GM12878 (cell line): ENCODE measurements at regions not wholly inside any gene's neighbourhood (a gene's known extent, or its start where the extent isn't known, plus 50 kb on each side); places are given as distances from the start of the nearest gene placed in this dataset.

Source experiments
- CTCF ChIP-seq, 3 experiments: IDR thresholded peaks in 2 of 3; conservative IDR thresholded peaks in 1 of 3; 2 replicates each; pipeline ENCODE4 v1.5.1; 2011; ENCODE audit warnings: low read depth in 3 of 3, low read length in 3 of 3, mild to moderate bottlenecking in 3 of 3, control low read depth in 2 of 3, moderate library complexity in 2 of 3, inconsistent platforms in 1 of 3, mixed read lengths in 1 of 3; ENCODE audit not compliant: control insufficient read depth in 2 of 3, insufficient read depth in 1 of 3; ENCODE audit errors: extremely low read depth in 1 of 3
- HDGF ChIP-seq: fragments of 450-650 bp; IDR thresholded peaks from 2 replicates; pipeline ENCODE4 v1.6.1; 2016; ENCODE audit warnings: antibody characterized with exemption
- POLR2AphosphoS5 ChIP-seq: IDR thresholded peaks from 2 replicates; pipeline ENCODE4 v1.6.1; 2011; ENCODE audit warnings: mild to moderate bottlenecking, low read length, inconsistent platforms
- TCF7 ChIP-seq: IDR thresholded peaks from 2 replicates; pipeline ENCODE4 v1.6.1; 2014; ENCODE audit warnings: antibody characterized with exemption, borderline replicate concordance

GRCh38 chr4:13906727-13907126 lies 279.2 kb upstream of the BOD1L1 start:
- TF ChIP-seq POLR2AphosphoS5 = no peak
- no peak for TF ChIP-seq TCF7
- no peak for TF ChIP-seq CTCF (IDR thresholded peaks at IDR 0.05 in 2 of 3, conservative IDR thresholded peaks at IDR 0.05 in 1 of 3; ENCODE audit: control insufficient read depth in 2 of 3, extremely low read depth in 1 of 3, insufficient read depth in 1 of 3, low read depth in 3 of 3, low read length in 3 of 3)
- no peak for TF ChIP-seq HDGF
